ENCODE measurements at regions not wholly inside any gene's neighbourhood (a gene's known extent, or its start where the extent isn't known, plus 50 kb on each side); places are given as distances from the start of the nearest gene placed in this dataset.

DNA sequence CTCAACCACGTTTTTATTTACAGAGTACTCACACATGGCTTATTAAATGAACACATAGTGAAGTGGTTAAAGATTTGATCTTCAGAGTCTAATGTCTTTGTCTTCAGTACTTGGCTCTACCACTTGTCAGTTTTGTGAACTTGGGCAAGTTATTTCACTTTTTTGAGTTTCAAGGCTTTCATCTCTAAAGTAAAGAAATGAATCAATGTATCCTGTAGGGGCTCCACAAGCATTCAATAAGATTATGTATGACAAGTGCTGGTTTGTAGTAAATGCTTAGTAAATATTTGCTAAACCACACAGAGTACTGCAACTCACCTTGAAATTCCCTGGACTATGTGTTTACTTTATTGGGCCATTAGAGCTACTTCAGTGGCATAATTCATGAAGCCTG lies 446.0 kb upstream of the GOT2 start:
- TF ChIP-seq POLR2A (IDR thresholded peaks at IDR 0.05) (no peak), EP300 (IDR thresholded peaks at IDR 0.05) (no peak)
- TF ChIP-seq, protein P1, sequence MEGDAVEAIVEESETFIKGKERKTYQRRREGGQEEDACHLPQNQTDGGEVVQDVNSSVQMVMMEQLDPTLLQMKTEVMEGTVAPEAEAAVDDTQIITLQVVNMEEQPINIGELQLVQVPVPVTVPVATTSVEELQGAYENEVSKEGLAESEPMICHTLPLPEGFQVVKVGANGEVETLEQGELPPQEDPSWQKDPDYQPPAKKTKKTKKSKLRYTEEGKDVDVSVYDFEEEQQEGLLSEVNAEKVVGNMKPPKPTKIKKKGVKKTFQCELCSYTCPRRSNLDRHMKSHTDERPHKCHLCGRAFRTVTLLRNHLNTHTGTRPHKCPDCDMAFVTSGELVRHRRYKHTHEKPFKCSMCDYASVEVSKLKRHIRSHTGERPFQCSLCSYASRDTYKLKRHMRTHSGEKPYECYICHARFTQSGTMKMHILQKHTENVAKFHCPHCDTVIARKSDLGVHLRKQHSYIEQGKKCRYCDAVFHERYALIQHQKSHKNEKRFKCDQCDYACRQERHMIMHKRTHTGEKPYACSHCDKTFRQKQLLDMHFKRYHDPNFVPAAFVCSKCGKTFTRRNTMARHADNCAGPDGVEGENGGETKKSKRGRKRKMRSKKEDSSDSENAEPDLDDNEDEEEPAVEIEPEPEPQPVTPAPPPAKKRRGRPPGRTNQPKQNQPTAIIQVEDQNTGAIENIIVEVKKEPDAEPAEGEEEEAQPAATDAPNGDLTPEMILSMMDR (IDR thresholded peaks at IDR 0.05): no peak

All from stomach (tissue), 4 donors.